ENCODE measurements at regions not wholly inside any gene's neighbourhood (a gene's known extent, or its start where the extent isn't known, plus 50 kb on each side); places are given as distances from the start of the nearest gene placed in this dataset.

GRCh38 chr3:66665021-66665695 is 164.3 kb upstream of the LRIG1 start:
- Histone ChIP-seq H3K4me3 (no peak overlapping the region), H3K9me3 (no peaks in the 10 kb centered on the region), H3K36me3 (no peaks in the 10 kb centered on the region), H3K27ac (no peak overlapping the region), H3K4me1 (no peaks in the 10 kb centered on the region), H3K27me3 (no peaks in the 10 kb centered on the region)
- 93 to 94% methylated on average over 5 of the region's 5 CpGs for WGBS, 2 donors
- no peak for TF ChIP-seq POLR2A (IDR thresholded peaks at IDR 0.05)
- no peak for TF ChIP-seq CTCF (IDR thresholded peaks at IDR 0.05)
- DNase-seq: no peak
- intact Hi-C loops (cut with DNase I): no loop called here

GRCh38 chr3:66666362-66666761 is 165.5 kb upstream of the LRIG1 start:
- Histone ChIP-seq H3K9me3 (no peaks in the 10 kb centered on the region), H3K4me1 (no peaks in the 10 kb centered on the region), H3K36me3 (no peaks in the 10 kb centered on the region), H3K27ac (no peak overlapping the region), H3K4me3 (no peak overlapping the region), H3K27me3 (no peaks in the 10 kb centered on the region)
- no peak for DNase-seq
- TF ChIP-seq CTCF (IDR thresholded peaks at IDR 0.05): no peak
- no peak for TF ChIP-seq POLR2A (IDR thresholded peaks at IDR 0.05)
- intact Hi-C loops (cut with DNase I): no loop called here

DNA sequence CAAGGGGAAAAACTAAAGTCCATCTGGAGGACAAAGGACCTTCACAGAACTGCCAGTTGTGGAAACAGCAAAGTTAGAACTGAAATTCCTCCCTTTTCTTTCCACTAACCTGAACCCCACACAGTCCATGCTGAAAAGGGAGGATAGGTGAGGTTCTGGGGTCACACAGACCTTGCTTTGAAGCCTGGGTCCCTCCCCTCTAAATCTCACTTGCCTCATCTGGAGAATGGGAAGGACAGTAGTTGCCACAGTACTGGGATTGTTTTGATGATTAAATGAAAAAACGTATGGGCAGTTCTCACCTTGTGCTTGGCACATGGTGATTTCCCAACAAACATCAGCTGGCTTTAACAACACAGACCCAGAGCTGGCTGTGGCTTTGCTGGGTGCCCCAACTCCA is 166.4 kb upstream of the LRIG1 start:
- Histone ChIP-seq H3K9me3 (no peaks in the 10 kb centered on the region), H3K36me3 (no peaks in the 10 kb centered on the region), H3K4me3 (no peak overlapping the region), H3K27ac (no peak overlapping the region), H3K27me3 (no peaks in the 10 kb centered on the region), H3K4me1 (no peaks in the 10 kb centered on the region)
- TF ChIP-seq POLR2A (IDR thresholded peaks at IDR 0.05) (no peak), CTCF (IDR thresholded peaks at IDR 0.05) (no peak)
- intact Hi-C loops (cut with DNase I): no loop called here
- no peak for DNase-seq
- 10 to 44% methylated on average over 1 of the region's 1 CpG for WGBS, 2 donors

GRCh38 chr3:66671291-66671690 is 170.5 kb upstream of the LRIG1 start:
- 53 to 78% methylated on average over 1 of the region's 1 CpG for WGBS, 2 donors
- intact Hi-C loops (cut with DNase I): no loop called here
- no peaks in the 10 kb centered on the region for H3K4me1 ChIP-seq
- no peak overlapping the region for H3K27ac ChIP-seq
- DNase-seq: no peak
- TF ChIP-seq CTCF (IDR thresholded peaks at IDR 0.05) (no peak), POLR2A (IDR thresholded peaks at IDR 0.05) (no peak)
- no peaks in the 10 kb centered on the region for H3K27me3 ChIP-seq
- H3K4me3 ChIP-seq: no peak overlapping the region
- H3K36me3 ChIP-seq: no peaks in the 10 kb centered on the region
- H3K9me3 ChIP-seq: no peaks in the 10 kb centered on the region

DNA sequence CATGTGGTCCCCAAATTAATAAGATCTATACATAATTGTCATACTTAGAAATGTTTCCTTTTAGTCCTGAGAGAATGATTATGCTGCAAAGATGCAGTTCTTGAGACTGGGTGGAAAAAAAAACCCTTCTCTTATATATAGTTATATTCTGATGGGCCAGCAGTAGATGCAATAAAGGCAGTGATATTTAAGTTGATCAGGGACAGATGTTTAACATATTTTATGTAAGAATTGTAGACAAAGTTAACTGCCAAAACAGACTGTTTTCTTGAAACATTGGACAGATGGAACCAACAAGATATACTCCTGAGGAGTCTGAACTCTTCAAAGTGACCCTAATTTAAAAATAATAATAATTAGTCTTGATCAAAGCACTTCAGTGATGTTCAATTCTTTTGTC is 172.0 kb upstream of the LRIG1 start:
- DNase-seq: no peak
- H3K27ac ChIP-seq: no peak overlapping the region
- no peaks in the 10 kb centered on the region for H3K36me3 ChIP-seq
- H3K4me3 ChIP-seq: no peak overlapping the region
- intact Hi-C loops (cut with DNase I): no loop called here
- no peaks in the 10 kb centered on the region for H3K9me3 ChIP-seq
- no peak for TF ChIP-seq CTCF (IDR thresholded peaks at IDR 0.05)
- no peak for TF ChIP-seq POLR2A (IDR thresholded peaks at IDR 0.05)
- H3K27me3 ChIP-seq: no peaks in the 10 kb centered on the region
- H3K4me1 ChIP-seq: no peaks in the 10 kb centered on the region
